Activated naive CD4-positive, alpha-beta T cell treated with anti-CD3 and anti-CD28 coated beads, Interleukin-2, amount 50 U/mL, for 16 hours (primary cell): ENCODE measurements at regions not wholly inside any gene's neighbourhood (a gene's known extent, or its start where the extent isn't known, plus 50 kb on each side); places are given as distances from the start of the nearest gene placed in this dataset.

Experiments used
- DNase-seq: peaks from one replicate; pipeline ENCODE4 v3.0.0-alpha.2; 2020

GRCh38 chr12:13745111-13745860 is 236.1 kb downstream of the GRIN2B start:
- no peak for DNase-seq

- no peak for DNase-seq
Measured at GRCh38 chr12:13744561-13744960, 236.8 kb downstream of the GRIN2B start.

DNA sequence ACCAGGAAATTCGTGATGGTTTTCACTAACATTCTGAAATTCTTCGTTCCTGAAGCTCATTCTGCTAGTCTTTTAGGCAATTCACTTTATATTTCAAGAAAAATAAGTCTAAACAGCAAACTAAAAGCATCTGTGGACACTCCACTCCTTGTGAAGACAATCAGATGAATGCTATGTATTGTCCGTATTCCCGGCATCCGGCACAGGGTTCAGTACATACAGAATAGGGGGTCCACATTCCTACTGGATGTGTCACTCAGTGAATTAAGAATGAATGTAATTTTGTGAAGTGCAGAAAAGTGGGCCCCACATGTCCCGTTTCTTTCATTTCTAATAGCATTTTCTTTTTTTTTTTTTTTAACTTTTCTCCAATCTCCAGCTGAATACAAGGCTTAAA is 241.3 kb downstream of the GRIN2B start:
- DNase-seq = no peak

GRCh38 chr12:13735734-13736133 is 245.7 kb downstream of the GRIN2B start:
- no peak for DNase-seq

GRCh38 chr12:13734584-13735152 is 246.7 kb downstream of the GRIN2B start:
- DNase-seq = no peak

DNA sequence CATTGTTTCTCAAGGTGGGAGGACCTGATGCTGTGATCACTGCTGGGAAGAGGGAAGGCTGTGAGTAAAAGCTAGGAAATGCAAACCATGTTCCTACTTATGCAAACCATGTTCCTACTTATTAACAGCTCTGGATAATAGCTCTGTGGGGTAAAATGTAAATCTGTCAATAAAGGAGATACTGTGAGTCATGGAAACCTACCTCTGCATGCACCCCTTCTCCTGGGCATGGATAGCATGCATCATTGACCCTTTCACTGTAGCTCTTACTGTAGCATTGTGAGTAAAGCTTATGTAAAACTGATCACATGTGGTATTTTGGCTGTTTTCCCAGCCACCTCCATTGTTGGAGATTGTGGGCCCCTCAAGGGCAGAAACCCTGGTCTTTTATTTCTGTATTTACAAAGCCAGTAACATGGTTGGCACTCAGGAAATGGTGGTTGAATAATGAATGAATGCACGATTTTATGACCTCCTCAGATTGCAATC is 253.7 kb downstream of the GRIN2B start:
- no peak for DNase-seq

GRCh38 chr12:13725049-13725448 is 256.4 kb downstream of the GRIN2B start:
- no peak for DNase-seq

DNA sequence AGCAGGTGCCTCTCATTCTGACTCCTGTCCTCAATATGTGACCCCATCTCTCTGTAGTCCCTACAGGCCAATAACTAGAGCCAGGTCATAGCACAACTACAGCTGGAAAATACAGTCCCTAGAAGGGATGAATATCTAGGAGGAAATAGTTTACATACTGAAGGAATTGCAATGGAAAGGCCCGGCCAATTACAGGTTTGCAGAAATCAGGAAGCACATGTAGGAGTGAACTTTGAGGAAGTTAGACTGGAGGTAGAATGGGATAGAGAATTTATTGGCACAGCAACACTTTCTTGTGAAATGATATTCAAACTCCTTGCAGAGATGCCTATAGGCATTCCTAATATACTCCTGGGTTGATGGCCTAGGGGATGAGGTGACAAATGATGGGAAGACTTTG is 257.3 kb downstream of the GRIN2B start:
- no peak for DNase-seq

- no peak for DNase-seq
Measured at GRCh38 chr12:13719986-13720385, 261.4 kb downstream of the GRIN2B start.

- DNase-seq = no peak
Measured at GRCh38 chr12:13718271-13718670, 263.1 kb downstream of the GRIN2B start.

- no peak for DNase-seq
Measured at GRCh38 chr12:13716119-13716518, 265.3 kb downstream of the GRIN2B start.

DNA sequence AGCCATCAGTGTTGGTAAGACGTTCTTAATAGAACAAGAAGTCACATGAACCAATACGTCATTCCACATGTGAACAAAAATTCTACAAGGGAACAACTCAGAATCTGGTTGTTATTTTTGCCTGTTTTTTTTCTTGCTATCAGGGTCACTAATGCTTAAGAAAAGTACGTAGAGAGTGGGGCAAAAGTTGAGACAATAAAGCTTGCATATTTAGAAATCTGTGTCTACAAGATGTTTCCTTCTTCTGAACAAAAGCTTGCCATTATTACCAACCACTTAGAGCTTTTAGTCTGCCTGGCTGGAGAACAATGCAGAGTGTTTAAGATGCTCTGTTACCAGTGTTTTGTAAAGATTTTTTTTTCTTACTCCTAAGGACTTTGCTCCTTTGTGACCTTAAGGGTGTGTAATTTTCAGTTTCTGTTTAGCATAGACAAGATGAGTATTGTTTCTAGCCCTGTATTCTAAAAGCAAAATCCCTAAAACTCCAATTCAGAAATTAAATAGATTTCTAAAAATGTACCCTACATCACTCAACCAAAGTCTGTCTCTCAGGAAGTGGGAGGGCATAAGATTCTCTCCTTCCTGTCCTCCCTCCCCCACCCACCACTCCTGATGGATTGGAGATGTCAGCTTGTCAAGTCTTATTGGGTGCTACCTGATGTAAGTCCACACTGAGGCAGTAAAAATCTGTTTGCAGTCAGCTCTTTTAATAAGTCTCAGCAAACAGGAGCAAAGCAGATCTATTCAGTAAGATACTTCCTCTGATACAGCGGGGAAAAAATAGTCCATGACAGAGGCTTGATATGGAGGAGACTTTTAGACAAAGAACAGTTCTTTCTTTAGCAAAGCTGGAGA is 267.6 kb downstream of the GRIN2B start:
- no peak for DNase-seq

- DNase-seq = no peak
Measured at GRCh38 chr12:13707829-13708228, 273.6 kb downstream of the GRIN2B start.

GRCh38 chr12:13702381-13702780 is 279.0 kb downstream of the GRIN2B start:
- no peak for DNase-seq

GRCh38 chr12:13701502-13701901 is 279.9 kb downstream of the GRIN2B start:
- DNase-seq = no peak

GRCh38 chr12:13697973-13698372 is 283.4 kb downstream of the GRIN2B start:
- DNase-seq = no peak

- DNase-seq = no peak
Measured at GRCh38 chr12:13695781-13696180, 285.6 kb downstream of the GRIN2B start.

- no peak for DNase-seq
Measured at GRCh38 chr12:13692332-13692731, 289.1 kb downstream of the GRIN2B start.

DNA sequence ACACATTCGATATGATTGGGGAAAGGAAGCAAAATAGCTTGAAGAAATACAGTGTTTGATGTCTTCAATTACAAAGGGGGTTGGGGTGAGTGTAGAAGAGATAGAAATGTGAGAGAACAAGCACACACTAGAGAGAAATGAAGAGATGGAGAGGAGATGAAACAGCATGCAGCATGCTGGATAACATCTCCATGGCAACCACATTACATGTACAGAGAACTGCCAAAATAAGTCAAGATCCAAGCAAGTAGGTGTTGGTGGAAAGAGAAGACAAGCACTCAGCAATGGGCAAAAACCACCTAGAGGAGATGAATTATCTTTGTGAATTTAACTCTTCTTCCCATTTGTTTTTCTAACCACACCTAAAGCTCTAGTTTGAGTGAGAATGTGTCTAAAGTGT is 289.8 kb downstream of the GRIN2B start:
- no peak for DNase-seq

DNA sequence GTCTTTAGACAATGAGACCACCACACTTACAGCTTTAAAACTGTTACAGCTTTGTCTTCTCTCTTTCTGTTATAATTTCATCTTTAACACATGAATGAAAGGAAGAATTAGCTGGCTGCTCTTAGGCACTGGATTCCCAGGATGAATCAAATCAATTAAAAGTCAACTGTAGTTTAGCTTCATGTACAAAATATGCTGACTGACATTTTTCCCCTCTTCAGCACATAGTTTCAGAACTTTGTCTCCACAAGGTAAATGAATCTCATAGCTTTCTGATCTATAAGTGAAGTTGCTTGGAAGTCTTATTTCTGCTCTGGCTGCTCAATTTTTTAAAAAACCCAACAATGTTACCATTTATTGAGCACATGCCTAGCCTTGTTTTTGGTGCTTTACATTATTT is 293.8 kb downstream of the GRIN2B start:
- DNase-seq = no peak

DNA sequence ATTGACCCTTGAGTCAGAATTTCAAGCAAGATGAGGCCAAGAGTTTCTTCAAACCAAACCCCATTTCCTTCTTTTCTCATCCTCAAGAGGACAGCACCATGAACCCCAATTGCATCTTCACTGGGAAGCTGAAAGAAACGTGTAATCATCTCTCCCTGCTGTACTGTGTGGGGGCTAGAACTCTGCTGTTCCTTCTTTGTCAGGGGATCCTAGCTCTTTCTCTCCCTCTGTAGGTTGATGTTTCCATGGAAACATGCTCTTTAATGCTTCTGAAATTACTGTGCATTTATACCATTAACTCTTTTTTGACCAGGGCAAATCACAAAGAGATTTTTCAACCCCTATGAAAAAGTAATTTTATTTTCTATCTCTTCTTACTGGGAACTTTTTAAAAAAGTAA is 295.1 kb downstream of the GRIN2B start:
- DNase-seq = no peak

DNA sequence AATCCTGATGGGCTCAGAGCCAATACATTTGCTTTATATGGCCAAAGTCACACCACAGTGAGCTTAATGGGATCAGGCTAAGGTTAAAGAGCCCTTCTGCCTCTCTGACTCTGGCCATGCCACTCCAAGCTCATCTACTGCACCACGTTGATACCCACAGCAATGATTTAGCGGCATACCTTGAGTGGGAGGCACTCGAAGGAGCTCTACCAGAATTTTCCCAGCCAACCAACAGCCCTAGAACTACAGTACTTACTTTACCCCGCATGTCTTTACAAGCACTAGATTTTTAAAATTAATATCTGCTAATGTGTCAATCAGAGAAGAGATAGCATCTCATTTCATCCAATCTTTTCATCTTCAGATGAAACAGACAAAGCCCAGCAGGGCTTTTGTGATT is 300.5 kb downstream of the GRIN2B start:
- no peak for DNase-seq

- no peak for DNase-seq
Measured at GRCh38 chr12:13676880-13677279, 304.5 kb downstream of the GRIN2B start.
